K562 (cell line): ENCODE measurements at regions not wholly inside any gene's neighbourhood (a gene's known extent, or its start where the extent isn't known, plus 50 kb on each side); places are given as distances from the start of the nearest gene placed in this dataset.

Source experiments
- ATAC-seq: fragments of 200-7000 bp; cut with Tn5 transposase; 3 replicates; pipeline ENCODE4 v1.9.1; 2020; ENCODE audit warnings: moderate library complexity
- BruUV-seq: library from RNA; stranded (reverse); fragments of 400-500 nt; replicated peaks from 2 replicates; lab custom pipeline; 2021; lab: Mats Ljungman, UMichigan
- CTCF ChIA-PET: fragments of 300-600 bp; formaldehyde crosslinking; extraction: SDS; loops from one replicate; lab custom pipeline; 2021; ENCODE audit warnings: low intra/inter-chr PET ratio; lab: Yijun Ruan, JAX
- POLR2A ChIA-PET: fragments of 300-600, 350-650 bp; sonication (Branson Sonifier 250); formaldehyde crosslinking; extraction: SDS; loops from one replicate; lab custom pipeline; 2021; ENCODE audit warnings: antibody characterized with exemption, inconsistent platforms; lab: Yijun Ruan, JAX
- DNase-seq, 4 experiments: peaks; one replicate each; pipeline versions ENCODE4 v3.0.0 to v3.0.0-alpha.2; 2011 to 2018; ENCODE audit warnings: low spot score in 3 of 4, mixed read lengths in 3 of 4; ENCODE audit errors: extremely low read depth in 1 of 4
- FAIRE-seq: peaks from 2 replicates; lab custom pipeline; 2011; peaks lifted over from hg19 to GRCh38; lab: Jason Lieb, UNC
- H2AFZ ChIP-seq: 2 replicates; pipeline ENCODE4 v1.6.0; 2011; ENCODE audit warnings: low read depth, low read length, control low read depth, inconsistent platforms
- H3K27ac ChIP-seq: fragments of 200-600 bp; 3 replicates; pipeline ENCODE4 v1.8.0; 2011; ENCODE audit warnings: low read depth, mild to moderate bottlenecking, control low read depth, inconsistent platforms, low read length, moderate library complexity, mixed read lengths; ENCODE audit errors: extremely low read depth
- H3K27me3 ChIP-seq, 2 experiments: fragments of 300-600 bp in 1 of 2; 2 replicates in 1 of 2; 3 replicates in 1 of 2; pipeline versions ENCODE4 v1.6.0 to v1.8.0; 2011; ENCODE audit warnings: inconsistent platforms in 2 of 2, low read length in 2 of 2, mild to moderate bottlenecking in 1 of 2, mixed read lengths in 1 of 2, moderate library complexity in 1 of 2; ENCODE audit not compliant: control insufficient read depth in 2 of 2, insufficient read depth in 2 of 2
- H3K36me3 ChIP-seq: fragments of 300-600 bp; 3 replicates; pipeline ENCODE4 v1.8.0; 2011; ENCODE audit warnings: mild to moderate bottlenecking, low read length, inconsistent platforms; ENCODE audit not compliant: control insufficient read depth, insufficient read depth
- H3K4me1 ChIP-seq, 2 experiments: fragments of 200-600 bp in 1 of 2; replicated peaks in 1 of 2; 2 replicates in 1 of 2; 3 replicates in 1 of 2; pipeline versions ENCODE4 v1.5.1 to v1.8.0; 2011; ENCODE audit warnings: inconsistent platforms in 2 of 2, low read length in 2 of 2, mild to moderate bottlenecking in 1 of 2, mixed read lengths in 1 of 2, moderate library complexity in 1 of 2; ENCODE audit not compliant: control insufficient read depth in 2 of 2, insufficient read depth in 2 of 2
- H3K4me2 ChIP-seq: 2 replicates; pipeline ENCODE4 v1.6.1; 2011; ENCODE audit warnings: low read length, control low read depth, inconsistent platforms, mixed read lengths; ENCODE audit not compliant: insufficient read depth
- H3K4me3 ChIP-seq: fragments of 200-600 bp; sonication (generic), shearing (Covaris generic); 2 replicates; pipeline ENCODE4 v1.5.1; 2016; ENCODE audit warnings: control low read depth, inconsistent platforms
- H3K79me2 ChIP-seq: fragments of 200-600 bp; 3 replicates; pipeline ENCODE4 v1.8.0; 2011; ENCODE audit warnings: low read length, inconsistent platforms; ENCODE audit not compliant: control insufficient read depth, insufficient read depth
- H3K9ac ChIP-seq, 2 experiments: 2 replicates each; pipeline versions ENCODE4 v1.6.0 to v1.6.1; 2011; ENCODE audit warnings: low read depth in 2 of 2, low read length in 2 of 2, control low read depth in 1 of 2, inconsistent platforms in 1 of 2, mild to moderate bottlenecking in 1 of 2, mixed read lengths in 1 of 2; ENCODE audit not compliant: insufficient read depth in 1 of 2
- H3K9me1 ChIP-seq: one replicate; pipeline ENCODE4 v1.6.0; 2011; ENCODE audit warnings: inconsistent platforms, mild to moderate bottlenecking, low read length, moderate library complexity; ENCODE audit not compliant: control insufficient read depth, insufficient read depth
- H3K9me3 ChIP-seq: replicated peaks from 2 replicates; pipeline ENCODE4 v1.5.1; 2011; ENCODE audit warnings: low read depth, low read length, inconsistent platforms; ENCODE audit not compliant: control insufficient read depth, insufficient read depth
- H4K20me1 ChIP-seq: replicated peaks from 2 replicates; pipeline ENCODE4 v1.6.1; 2011; ENCODE audit warnings: low read length, inconsistent platforms, mixed read lengths; ENCODE audit not compliant: control insufficient read depth, insufficient read depth
- CBX8 ChIP-seq: fragments of 200-600 bp; sonication (generic); IDR thresholded peaks from 2 replicates; pipeline ENCODE4 v1.6.1; 2012; ENCODE audit warnings: borderline replicate concordance, mixed run types, low read depth, mild to moderate bottlenecking, moderate library complexity, mixed read lengths, low read length, control low read depth, inconsistent platforms; ENCODE audit not compliant: poor library complexity, severe bottlenecking; ENCODE audit errors: extremely low read depth
- HOXB6 ChIP-seq: fragments of 250-450 bp; sonication (Bioruptor Pico); IDR thresholded peaks from 2 replicates; pipeline ENCODE4 v1.5.1; 2022; ENCODE audit warnings: mild to moderate bottlenecking, borderline replicate concordance
- MLLT1 ChIP-seq, 2 experiments: fragments of 450-650 bp; IDR thresholded peaks; 2 replicates each; pipeline ENCODE4 v1.6.1; 2016
- MTF1 ChIP-seq: fragments of 250-450 bp; sonication (Bioruptor Pico); IDR thresholded peaks from 2 replicates; pipeline ENCODE4 v1.9.0; 2021; ENCODE audit warnings: moderate library complexity, mild to moderate bottlenecking, inconsistent platforms, borderline replicate concordance
- NFRKB ChIP-seq: fragments of 450-650 bp; IDR thresholded peaks from 2 replicates; pipeline ENCODE4 v1.6.1; 2016; ENCODE audit warnings: low read depth
- RCOR1 ChIP-seq, 2 experiments: IDR thresholded peaks; 2 replicates each; pipeline ENCODE4 v1.6.1; 2012; ENCODE audit warnings: low read depth in 2 of 2, low read length in 2 of 2, borderline replicate concordance in 1 of 2, improper control_type of control experiment in 1 of 2
- SREBF1 ChIP-seq: fragments of 150-350 bp; IDR thresholded peaks from 2 replicates; pipeline ENCODE4 v1.6.1; 2014; ENCODE audit warnings: antibody characterized with exemption, low read depth, low read length, borderline replicate concordance
- ZKSCAN3 ChIP-seq: fragments of 250-450 bp; sonication (Bioruptor Pico); IDR thresholded peaks from 2 replicates; pipeline ENCODE4 v1.4.0; 2020
- ZNF217 ChIP-seq: sonication (generic); formaldehyde crosslinking; IDR thresholded peaks from 2 replicates; pipeline ENCODE4 v1.8.0; 2022; ENCODE audit warnings: mild to moderate bottlenecking, missing genetic modification reagents
- ZNF316 ChIP-seq: fragments of 450-650 bp; IDR thresholded peaks from 2 replicates; pipeline ENCODE4 v1.6.1; 2016
- ZNF318 ChIP-seq, 2 experiments: fragments of 450-650 bp; IDR thresholded peaks; 2 replicates each; pipeline ENCODE4 v1.6.1; 2016; ENCODE audit warnings: mild to moderate bottlenecking in 2 of 2, borderline replicate concordance in 1 of 2, low read depth in 1 of 2, moderate library complexity in 1 of 2
- ZNF717 ChIP-seq: fragments of 250-450 bp; sonication (Bioruptor Pico); IDR thresholded peaks from 2 replicates; pipeline ENCODE4 v1.5.0; 2021
- ZNF785 ChIP-seq: fragments of 250-450 bp; sonication (Bioruptor Pico); IDR thresholded peaks from 2 replicates; pipeline ENCODE4 v1.4.0; 2020; ENCODE audit warnings: mild to moderate bottlenecking
- WGBS: fragments of 100-300 bp; shearing (Covaris generic); methylation state at CpG from one replicate; pipeline ENCODE4 v1.1.6; 2016; ENCODE audit warnings: low coverage, mixed read lengths; ENCODE audit not compliant: insufficient coverage; ENCODE audit errors: missing lambda C conversion rate; 5-methylcytosine and 5-hydroxymethylcytosine counted together
- in situ Hi-C: fragments of 300-500 bp; cut with MboI; formaldehyde crosslinking; loops from 4 replicates; pipeline ENCODE4 v1.15.0; 2018; ENCODE audit warnings: inconsistent platforms, mixed read lengths
- intact Hi-C: fragments of 100-400 bp; cut with micrococcal nuclease; formaldehyde crosslinking; loops from 2 replicates; pipeline ENCODE4 v1.14.2; 2022
- TF ChIP-seq, protein P1 (sequence below): fragments of 450-650 bp; IDR thresholded peaks from 2 replicates; pipeline ENCODE4 v1.6.1; 2016; ENCODE audit warnings: low read depth, mild to moderate bottlenecking, moderate library complexity

- no peaks in the 10 kb centered on the region for H3K27me3 ChIP-seq
- H3K4me2 ChIP-seq = no peak overlapping the region
- H3K27ac ChIP-seq = no peak overlapping the region
- DNase-seq (no peak), FAIRE-seq (peak; percentile 40), ATAC-seq (no peak)
- ChIA-PET POLR2A (no interaction called here), CTCF (no interaction called here)
- H3K9ac ChIP-seq = no peak overlapping the region
- H3K4me1 ChIP-seq = no peaks in the 10 kb centered on the region
- H3K36me3 ChIP-seq = no peaks in the 10 kb centered on the region
- no peaks in the 10 kb centered on the region for H3K9me1 ChIP-seq
- no peaks in the 10 kb centered on the region for H4K20me1 ChIP-seq
- in situ Hi-C loops = no loop called here
- no peaks in the 10 kb centered on the region for H3K9me3 ChIP-seq
- no peak overlapping the region for H3K4me3 ChIP-seq
- no peak overlapping the region for H2AFZ ChIP-seq
- H3K79me2 ChIP-seq = no peaks in the 10 kb centered on the region
- BruUV-seq = no TSS peak
- 31% methylated on average over 3 of the region's 3 CpGs for WGBS
- intact Hi-C loops = no loop called here
- TF ChIP-seq ZNF316 (no peak), NFRKB (no peak), CBX8 (no peak), HOXB6 (CRISPR knock-in tag) (no peak), ZNF717 (CRISPR knock-in tag) (no peak), ZNF318 (IDR thresholded peaks at IDR 0.05; ENCODE audit: borderline replicate concordance in 1 of 2, low read depth in 1 of 2) (no peak), ZKSCAN3 (CRISPR knock-in tag) (no peak), MTF1 (CRISPR knock-in tag) (no peak), MLLT1 (IDR thresholded peaks at IDR 0.05) (no peak), RCOR1 (IDR thresholded peaks at IDR 0.05; ENCODE audit: borderline replicate concordance in 1 of 2, low read depth in 2 of 2, low read length in 2 of 2) (no peak), ZNF785 (CRISPR knock-in tag) (no peak), ZNF217 (CRISPR knock-in tag) (no peak), SREBF1 (no peak)
- TF ChIP-seq, protein P1, sequence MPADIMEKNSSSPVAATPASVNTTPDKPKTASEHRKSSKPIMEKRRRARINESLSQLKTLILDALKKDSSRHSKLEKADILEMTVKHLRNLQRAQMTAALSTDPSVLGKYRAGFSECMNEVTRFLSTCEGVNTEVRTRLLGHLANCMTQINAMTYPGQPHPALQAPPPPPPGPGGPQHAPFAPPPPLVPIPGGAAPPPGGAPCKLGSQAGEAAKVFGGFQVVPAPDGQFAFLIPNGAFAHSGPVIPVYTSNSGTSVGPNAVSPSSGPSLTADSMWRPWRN = no peak
These were observed 425.1 kb downstream of the UTRN start for GRCh38 chr6:144710207-144710606.
